ENCODE measurements at regions not wholly inside any gene's neighbourhood (a gene's known extent, or its start where the extent isn't known, plus 50 kb on each side); places are given as distances from the start of the nearest gene placed in this dataset.

DNA sequence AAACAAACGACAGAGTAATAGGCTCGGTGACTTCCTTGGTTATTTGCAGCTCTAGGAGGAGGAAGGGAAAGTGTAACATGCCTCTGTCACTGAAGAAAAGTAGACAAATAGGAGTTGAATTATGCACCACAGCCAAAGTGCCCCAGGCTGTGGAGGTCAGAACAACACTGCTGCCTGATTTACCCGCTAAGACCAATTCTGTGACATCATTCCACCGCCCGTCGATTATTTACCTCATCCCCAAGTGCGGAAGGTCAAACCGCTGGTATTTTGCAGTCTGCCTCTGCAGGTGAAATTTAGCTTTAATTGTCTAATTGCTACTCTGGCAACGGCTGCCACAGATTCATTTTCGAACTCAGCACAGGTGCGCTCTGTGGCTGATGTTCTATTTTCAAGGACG, 106.3 kb upstream of the PRICKLE2 start:
- TF ChIP-seq, protein P1, sequence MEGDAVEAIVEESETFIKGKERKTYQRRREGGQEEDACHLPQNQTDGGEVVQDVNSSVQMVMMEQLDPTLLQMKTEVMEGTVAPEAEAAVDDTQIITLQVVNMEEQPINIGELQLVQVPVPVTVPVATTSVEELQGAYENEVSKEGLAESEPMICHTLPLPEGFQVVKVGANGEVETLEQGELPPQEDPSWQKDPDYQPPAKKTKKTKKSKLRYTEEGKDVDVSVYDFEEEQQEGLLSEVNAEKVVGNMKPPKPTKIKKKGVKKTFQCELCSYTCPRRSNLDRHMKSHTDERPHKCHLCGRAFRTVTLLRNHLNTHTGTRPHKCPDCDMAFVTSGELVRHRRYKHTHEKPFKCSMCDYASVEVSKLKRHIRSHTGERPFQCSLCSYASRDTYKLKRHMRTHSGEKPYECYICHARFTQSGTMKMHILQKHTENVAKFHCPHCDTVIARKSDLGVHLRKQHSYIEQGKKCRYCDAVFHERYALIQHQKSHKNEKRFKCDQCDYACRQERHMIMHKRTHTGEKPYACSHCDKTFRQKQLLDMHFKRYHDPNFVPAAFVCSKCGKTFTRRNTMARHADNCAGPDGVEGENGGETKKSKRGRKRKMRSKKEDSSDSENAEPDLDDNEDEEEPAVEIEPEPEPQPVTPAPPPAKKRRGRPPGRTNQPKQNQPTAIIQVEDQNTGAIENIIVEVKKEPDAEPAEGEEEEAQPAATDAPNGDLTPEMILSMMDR (IDR thresholded peaks at IDR 0.05): no peak
- TF ChIP-seq EP300 (IDR thresholded peaks at IDR 0.05) (no peak), POLR2A (IDR thresholded peaks at IDR 0.05) (no peak)
